ENCODE measurements at regions not wholly inside any gene's neighbourhood (a gene's known extent, or its start where the extent isn't known, plus 50 kb on each side); places are given as distances from the start of the nearest gene placed in this dataset.

DNA sequence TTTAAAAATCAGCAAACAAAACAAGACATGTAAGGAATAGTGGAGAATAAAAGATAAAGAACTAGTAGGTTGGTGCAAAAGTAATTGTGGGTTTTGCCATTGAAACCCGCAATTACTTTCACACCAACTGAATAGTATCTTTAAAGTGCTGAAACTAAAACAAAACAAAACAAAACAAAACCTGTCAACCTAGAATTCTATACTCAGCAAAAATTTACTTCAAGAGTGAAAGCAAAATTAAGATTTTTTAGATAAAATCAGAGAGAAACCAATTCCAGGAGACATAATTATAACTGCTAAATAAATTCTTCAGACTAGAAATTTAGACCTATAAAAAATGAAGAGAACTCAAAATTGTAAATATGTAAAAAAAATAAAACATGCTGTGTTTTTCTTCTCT is 114.0 kb upstream of the TSPAN2 start:
- DNase-seq = no peak

DNA sequence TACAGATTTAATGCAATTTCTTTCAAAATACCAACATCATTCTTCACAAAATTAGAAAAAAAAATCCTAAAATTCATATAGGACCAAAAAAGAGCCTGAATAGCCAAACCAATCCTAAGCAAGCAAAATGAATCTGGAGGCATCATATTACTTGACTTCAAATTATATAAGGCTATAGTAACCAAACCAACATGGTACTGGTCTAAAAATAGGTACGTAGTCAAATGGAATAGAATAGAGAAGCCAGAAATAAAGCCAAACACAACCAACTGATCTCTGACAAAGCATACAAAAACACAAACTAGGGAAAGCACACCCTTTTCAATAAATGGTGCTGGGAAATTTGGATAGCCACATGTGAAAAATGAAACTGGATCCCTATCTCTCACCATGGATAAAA is 112.3 kb upstream of the TSPAN2 start:
- DNase-seq = no peak

DNA sequence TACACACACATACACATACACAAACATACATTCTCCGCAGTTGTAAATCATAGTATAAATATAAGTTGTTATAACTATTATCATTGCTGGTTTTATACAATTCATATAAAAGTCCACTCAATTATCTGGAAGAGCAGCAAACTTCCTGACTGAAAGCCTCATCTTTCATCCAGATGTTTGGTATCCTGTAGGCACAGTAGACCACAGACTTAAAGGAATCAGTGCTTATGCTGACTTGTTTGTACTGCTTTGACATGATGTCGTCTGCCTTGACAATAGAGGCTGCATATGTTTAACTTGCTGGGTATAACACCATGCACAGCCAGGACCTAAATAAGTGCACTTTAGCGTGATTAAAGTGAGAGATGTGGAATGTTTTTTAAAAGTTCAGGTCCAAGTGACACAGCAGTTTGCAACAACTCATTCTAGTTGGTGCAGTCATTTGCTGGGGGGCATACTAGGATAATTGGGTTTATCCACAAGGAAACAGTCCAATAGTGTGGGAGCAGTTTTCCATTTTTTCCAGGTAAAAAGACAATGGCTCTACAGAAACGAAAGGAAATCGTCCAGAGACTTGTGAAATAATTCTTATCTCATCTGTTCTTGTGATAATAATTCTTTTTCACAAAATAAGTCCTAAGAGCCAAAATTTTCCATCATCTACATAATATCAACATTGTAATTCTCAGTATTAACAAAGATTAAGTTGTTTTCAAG is 110.3 kb upstream of the TSPAN2 start:
- no peak for DNase-seq

DNA sequence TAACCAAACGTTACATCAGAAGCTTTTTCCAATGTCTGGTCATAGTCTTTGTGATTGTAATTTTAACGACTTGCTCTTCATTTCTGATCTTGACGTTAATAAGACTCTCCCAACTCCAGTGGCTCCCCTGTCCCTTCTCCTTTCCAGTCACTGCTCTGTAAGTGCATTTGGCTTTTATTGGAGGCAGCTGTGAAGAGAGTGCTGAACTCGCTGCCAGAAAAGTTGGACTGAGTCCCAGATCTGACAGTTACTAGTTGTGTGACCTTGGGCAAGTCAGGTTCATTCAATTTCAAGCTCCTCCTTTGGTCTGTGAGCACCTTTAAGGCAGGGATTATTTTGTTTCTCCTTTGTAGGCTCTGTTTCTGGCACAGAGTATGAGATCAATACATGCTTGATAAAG is 109.6 kb upstream of the TSPAN2 start:
- peak; percentile 13 for DNase-seq

DNA sequence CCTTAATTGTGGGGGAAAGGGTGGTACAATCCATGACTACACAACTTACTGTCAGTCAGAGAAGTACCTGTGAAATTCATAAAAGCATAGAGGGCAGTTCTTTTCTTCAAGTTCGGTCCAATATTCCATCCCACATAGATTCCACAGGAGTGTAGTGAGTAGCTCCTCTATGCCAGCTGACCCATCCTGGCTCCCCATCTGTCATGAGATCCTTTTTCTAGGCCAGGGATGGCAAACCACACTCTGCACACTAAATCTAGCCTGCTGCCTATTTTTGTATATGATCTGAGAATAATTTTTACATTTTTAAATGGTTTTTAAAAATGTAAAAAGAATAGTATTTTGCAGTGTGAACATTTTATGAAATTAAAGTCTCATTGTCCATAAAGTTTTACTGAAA is 107.0 kb upstream of the TSPAN2 start:
- no peak for DNase-seq

DNA sequence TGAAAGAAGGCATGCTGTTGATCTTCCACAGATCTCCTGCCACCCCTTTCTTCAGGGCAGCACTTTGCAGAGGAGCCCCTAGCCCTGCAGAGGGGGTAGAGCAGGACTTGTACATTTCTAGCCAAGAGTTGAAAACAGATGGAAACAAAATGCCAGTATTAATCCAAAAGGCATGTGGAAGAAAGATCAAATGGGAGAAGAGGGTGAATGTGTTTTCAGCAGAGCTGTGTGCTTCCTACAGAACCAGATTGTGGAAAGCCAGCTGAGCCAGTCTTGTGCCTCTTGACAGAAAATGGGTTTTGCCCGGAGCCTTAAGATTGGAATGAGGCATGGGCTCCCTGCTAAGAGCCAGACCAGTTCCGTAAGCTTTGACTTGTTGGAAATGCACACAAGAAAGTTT is 105.2 kb upstream of the TSPAN2 start:
- DNase-seq = no peak

DNA sequence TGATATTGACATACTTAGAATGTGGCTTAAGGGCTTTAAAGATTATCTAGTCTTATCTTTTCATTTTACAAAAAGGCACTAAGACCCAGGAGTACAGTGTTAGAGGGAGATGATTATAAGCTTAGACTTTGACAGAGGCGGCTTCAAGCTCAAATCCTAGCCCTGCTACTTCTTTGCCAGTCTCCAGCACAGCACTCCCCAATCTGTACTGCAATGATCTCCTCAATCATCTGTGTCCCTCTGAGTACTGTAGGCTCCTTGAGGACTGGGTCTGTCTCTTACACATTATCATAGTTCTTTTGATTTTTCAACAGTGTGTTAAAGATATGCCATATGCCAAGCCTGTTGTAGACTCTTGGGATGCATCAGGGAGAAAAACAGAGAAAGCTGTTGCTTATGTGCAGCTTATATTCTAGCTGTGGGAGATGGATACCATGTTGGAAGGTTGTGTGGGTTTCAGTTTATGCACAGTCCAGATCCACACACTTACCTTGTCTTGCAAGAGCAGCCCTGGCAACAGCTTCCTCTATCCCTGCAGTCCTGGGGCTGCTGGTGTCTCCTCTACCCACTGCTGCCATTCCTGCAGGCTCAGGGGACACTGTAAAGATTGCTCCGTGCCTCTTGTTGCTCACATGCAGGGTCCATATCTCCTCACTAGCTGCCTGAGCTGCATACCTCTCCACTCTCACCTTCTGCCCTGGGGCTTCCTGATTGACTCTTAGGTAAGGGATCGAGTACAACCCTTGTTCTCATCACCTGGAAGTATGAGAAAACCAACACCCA is 103.9 kb upstream of the TSPAN2 start:
- no peak for DNase-seq

DNA sequence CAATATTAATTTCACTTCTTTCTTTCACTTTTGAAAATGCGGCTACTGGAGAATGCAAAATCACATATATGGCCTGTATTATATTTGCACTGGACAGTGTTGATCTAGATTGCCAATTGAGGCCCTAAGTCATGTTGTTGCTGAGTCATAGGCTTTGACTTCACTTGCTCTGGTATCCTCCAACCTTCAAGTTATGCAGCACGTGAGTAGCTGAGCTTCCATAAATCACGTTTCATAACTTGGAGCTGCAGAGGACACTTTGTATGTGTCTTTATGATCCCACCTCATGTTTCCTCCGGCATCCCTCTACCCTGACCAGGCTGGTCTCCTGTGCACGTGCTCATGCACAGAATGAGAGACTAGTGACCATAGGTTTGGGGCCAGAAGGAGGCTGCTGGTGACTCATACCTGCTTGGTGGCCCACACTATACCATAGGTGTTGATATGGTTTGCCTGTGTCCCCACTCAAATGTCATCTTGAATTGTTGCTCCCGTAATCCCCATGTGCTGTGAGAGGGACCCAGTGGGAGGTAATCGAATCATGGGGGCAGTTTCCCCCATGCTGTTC is 103.0 kb upstream of the TSPAN2 start:
- DNase-seq = no peak

DNA sequence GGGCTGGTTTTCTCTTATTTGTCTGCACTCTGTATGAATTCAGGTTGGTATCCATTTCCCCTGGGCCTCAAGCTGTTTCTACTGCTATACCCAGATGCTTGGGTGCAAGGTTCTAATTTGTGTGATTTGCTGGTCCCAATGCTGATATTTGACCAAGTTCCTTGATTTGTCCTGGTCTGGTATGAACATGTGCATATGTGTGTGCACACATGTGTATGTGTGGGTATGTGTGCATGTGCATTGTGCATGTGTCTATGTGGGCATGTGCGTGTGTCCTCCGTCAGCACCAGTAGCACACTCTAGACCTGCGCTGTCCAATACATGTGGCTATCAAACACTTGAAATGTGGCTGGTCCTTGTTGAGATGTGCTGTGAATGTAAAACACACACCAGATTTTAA is 102.4 kb upstream of the TSPAN2 start:
- no peak for DNase-seq

DNA sequence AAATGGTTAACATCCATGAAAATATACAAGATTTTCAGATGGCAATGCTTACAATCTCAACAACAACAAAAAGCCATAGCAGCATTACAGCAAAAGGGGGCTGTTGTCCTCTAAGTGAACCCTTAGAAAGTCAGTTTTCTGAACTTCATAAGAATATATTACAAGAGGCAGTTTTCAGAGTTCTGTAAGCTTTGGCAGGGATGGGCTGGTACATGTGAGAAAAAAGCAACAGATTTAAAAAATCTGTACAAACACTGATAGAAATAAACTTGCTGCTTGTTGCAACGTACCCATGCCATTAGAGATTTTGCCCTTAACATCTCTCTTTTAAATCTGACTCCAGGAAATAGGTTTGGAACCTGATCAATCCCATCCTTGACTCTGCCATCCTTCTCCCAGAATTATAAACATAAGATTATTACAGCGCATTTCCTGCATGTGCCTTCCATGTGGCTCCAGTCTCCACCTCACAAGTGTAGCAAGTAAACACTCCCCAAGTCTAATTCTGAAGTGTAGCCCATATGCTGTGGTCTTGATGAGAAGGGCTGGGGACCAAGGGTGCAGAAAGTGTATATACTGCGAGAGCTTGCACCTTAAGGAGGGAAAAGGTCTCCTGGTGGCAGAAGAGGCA is 101.4 kb upstream of the TSPAN2 start:
- DNase-seq = no peak

DNA sequence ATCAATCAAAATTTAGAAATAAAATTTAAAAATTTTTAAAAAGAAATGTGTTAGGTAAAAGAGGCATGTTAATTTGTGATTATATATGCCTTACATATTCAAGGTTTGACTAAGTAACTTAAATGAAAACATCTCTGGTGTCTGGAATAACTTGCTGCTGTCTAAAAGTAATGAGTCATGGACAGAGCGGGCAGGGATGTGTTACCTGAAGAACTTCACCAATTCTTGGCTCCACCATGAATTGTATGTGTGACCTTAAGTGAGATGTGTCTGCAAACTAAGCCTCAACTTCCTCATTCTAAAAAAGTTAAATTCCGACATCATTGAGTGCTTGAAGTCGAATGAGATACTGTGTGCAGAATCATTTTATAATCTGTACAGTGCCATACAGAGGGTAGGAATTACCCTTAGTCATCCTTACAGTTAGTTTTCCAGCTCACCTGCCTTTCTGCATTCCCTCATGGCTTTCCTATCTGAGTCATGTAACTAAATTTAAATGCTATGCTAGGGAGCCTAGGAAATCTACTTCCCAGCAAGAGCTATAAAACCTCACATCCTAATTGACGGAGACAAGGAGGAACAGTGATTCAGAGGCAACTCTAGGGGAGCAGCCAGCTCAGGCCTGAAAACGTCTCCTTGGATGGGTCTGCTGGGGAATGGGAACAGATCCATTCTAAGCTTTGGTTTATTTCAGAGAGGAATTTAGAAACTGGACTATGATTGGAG is 100.7 kb upstream of the TSPAN2 start:
- DNase-seq = no peak

DNA sequence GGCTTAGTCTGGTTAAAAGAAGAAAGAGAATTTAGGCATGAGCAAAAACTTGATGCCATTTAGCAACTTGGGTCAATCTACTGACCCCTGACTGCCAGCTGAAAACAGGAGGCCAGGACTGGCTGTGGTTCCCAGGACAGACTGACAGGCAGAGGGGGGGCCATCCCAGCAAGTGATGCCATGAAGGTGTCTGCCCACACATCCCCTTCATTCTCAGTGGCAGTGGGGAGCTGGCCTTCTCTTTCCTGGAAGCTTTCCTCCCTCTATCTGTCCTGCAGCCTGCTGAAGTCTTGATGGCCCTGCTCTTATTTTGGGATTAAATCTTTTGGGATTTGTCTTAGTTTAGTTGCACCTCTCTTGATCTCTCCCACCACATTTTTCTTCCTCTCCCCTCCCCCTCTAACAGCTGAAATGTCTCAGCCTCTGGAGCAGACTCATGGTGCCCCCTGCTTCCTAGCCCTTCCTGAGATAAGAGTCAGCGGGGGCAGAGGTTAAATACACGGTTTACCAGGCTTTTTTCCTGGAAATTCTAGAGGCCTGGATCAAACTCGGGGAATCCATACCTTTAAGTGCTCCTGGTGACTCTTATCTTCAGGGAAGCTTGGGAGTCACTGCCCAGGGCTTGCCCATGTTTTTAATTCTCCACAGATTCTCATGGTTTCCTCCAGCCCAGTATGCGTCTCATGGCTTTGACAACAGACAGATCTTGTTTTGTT is 99.5 kb upstream of the TSPAN2 start:
- DNase-seq = no peak

DNA sequence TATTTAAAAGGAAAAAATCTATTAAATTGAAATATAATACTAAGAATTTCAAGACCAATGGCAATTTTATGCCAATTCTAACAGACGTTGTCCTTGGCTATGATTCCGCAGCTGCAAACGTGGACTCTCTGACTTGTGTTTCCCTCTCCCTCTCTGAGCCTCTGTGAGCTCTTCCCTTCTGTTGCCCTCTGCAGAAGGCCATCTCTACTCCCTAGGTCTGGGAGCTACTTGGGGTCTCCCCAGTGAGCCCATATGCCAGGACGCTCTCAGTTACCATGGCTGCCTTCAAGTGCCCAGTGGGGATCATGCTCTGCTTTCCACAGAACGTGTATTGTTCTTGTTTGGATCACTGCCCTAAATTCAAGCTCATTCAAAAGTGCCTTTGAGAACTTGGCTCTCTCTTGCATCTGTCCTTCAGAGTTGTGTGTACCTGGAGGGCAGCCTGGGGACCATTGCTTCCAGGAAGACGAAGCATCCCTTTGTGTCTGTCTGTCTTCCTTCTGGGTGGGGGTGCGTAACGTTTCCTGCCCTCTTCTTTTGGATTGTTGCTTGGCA is 97.5 kb upstream of the TSPAN2 start:
- DNase-seq = no peak

DNA sequence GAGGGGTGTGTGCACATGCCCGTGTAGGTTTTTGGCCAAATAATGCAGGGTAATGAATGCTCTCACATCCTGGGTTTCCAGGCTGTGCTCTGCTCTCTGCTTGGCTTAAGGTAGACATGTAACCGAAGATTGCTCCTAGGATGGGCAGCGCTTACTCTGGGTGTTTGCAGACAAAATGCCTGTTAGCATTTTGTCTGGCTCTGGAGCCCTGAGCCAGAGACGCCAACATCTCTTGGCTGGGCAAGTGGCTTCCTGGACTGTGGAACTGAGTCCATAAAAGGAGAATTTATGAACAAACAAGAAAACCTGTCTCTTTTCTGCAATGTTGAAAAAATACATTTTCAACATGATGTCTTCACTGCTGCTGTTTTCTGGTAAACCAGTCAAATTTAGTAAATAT is 96.0 kb upstream of the TSPAN2 start:
- DNase-seq = no peak

DNA sequence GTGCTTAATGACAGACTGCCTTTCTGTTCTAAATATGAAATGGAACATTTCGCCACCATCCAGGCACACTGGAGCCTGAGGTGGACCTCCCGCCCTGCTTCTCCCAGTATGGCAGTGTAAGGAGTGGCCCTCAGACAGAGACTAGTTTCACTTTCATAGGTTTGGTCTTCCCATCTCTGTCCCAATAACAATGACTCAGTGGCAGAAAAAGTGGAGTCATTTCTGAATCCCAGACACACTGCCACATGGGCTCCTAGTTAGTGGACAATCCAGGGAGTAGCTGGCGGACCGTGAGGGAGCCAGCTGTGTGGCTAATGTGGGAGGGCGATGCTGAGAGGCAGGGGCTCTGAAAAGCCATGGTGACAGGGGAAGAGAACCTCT is 95.6 kb upstream of the TSPAN2 start:
- DNase-seq = no peak

DNA sequence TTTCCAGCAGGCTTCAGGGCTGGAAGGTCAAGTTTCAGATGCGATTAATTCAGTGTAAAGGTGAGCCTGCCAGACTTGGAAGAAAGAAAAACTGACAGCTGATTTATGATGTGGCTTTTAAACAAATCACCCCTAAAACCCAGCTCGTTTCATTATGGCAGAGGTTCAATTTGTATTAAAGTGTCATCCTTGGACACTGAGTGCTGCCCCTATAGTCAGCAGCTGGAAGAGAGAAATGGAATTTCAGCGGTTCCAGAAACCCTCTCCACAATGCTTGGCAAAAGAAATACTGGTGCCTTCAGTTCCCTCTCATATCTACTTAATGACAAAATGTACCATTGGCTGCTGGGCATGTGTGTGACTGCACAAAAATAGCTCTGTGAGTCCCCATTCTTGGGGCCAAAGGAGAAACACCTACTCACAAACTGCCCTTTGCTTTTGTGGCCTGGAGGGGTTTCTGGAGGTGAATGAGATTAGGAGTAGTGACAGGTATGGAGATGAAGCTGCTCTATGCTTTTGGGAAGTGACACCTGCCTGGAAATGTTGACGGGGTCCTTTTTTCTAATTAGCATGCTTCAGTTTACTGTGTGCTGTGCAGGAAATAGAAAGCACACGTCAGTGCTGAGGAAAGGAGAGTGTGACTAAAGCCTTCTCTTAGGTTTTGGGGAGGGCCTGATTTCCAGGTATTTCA is 95.1 kb upstream of the TSPAN2 start:
- no peak for DNase-seq

DNA sequence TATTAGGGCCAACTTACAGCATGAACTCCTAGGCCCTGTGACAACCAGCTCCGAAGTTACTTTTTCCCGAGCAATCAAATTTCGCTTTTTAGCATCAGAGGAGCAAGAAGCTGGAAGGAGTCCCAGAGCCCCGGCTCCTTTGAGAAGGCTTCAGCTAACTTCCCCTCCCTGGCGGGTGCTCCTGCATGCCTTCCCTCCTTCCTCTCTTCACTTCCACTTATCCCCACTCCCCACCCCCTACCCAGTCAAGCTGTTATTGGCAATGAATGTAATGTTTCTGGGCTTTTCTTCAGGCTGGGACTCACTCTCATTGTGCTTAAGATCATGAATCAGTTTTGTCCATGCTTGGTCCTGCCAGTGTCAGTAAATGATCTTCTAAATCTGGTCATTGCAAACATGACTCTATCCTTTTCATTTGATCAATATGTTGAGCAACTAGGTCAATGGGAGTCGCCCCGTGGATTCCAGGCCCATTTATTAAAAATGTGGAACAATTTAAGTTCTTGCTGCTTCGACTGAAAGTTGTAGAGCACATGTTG is 94.5 kb upstream of the TSPAN2 start:
- no peak for DNase-seq

DNA sequence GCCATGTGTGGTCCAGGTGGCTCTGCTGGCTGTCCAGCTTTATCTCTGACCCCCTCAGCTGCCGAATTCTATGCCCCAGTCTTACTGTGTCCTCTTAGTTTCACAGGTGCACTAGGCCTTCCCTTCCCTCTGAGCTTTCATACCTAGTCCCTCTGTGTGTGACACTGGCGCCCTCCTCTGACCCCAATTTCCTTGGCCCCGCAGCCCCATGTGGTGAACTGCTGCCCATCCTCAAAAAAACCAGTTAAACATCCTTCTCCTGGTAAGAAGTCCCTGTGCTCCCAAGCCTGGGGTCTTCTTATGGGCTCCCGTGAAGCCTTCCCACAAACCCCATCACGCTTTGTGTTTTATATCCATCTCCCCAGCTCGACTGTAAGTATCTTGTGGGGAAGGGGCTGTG is 93.9 kb upstream of the TSPAN2 start:
- no peak for DNase-seq

DNA sequence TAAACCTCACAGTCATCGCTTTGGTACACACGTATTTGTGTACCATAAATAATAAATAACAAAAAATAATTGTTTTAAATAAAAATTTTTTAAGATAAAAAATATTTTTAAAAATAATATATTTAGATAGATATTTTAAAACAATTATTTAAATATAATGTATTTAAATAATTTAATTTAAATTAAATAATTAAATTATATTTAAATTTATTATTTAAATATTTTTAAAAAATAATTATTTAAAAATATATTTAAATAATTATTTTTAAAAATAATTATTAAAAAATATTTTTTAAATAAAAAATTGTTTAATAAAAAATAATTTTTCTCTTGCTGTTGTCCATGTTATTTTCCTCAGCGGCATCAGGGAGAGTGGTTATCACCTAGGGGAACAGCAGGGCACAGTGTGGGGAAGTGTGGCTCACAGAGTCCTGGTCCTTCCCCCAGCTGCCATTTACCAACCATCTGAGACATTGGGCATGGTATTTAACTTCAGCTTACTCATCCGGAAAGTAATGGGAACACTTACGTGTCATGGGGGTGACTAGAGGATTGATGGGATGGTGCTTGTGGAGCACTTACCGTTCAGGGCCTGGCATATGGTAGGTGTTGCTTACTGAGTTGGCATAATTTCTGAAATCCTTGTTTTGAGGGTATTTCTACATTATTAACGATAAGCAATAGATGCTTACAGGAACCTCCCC is 92.9 kb upstream of the TSPAN2 start:
- no peak for DNase-seq

DNA sequence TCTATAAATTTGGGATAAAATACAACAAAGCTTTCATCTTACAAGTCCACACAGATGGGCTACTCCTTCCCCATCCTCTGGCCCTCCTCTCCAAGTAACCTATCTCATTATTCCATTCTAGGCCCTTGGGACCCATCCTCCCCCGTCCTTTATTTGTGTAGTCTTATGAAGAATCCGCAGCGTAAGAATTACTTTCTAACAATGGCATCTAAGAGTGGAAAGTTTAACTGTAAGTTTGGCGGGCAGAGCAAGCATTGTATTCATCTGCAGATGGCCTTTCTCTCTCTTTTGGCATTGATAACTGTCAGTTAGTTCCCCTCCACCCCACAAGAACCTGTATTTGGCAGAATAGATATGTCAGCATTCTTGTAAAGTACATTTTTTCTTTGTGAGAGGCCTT is 91.9 kb upstream of the TSPAN2 start:
- no peak for DNase-seq
